H1 (cell line): ENCODE measurements at regions not wholly inside any gene's neighbourhood (a gene's known extent, or its start where the extent isn't known, plus 50 kb on each side); places are given as distances from the start of the nearest gene placed in this dataset.

Source experiments
- BRCA1 ChIP-seq: IDR thresholded peaks from 2 replicates; pipeline ENCODE4 v1.6.1; 2012; ENCODE audit warnings: low read depth, low read length, improper control_type of control experiment
- HDAC6 ChIP-seq: IDR thresholded peaks from one replicate; pipeline ENCODE4 v1.7.1; 2012; ENCODE audit warnings: low read depth, mild to moderate bottlenecking, inconsistent platforms, low read length, moderate library complexity
- SIN3A ChIP-seq, 2 experiments: IDR thresholded peaks in 1 of 2; conservative IDR thresholded peaks in 1 of 2; 2 replicates each; pipeline ENCODE4 v1.6.1; 2011 to 2012; ENCODE audit warnings: low read length in 2 of 2, improper control_type of control experiment in 1 of 2, low read depth in 1 of 2, mild to moderate bottlenecking in 1 of 2
- SUZ12 ChIP-seq: fragments of 200-600 bp; sonication (generic); IDR thresholded peaks from 2 replicates; pipeline ENCODE4 v1.6.1; 2012; ENCODE audit warnings: mild to moderate bottlenecking, inconsistent platforms, low read length, moderate library complexity, mixed read lengths
- TAF1 ChIP-seq: IDR thresholded peaks from 2 replicates; pipeline ENCODE4 v1.6.1; 2011; ENCODE audit warnings: mild to moderate bottlenecking, low read depth, low read length

DNA sequence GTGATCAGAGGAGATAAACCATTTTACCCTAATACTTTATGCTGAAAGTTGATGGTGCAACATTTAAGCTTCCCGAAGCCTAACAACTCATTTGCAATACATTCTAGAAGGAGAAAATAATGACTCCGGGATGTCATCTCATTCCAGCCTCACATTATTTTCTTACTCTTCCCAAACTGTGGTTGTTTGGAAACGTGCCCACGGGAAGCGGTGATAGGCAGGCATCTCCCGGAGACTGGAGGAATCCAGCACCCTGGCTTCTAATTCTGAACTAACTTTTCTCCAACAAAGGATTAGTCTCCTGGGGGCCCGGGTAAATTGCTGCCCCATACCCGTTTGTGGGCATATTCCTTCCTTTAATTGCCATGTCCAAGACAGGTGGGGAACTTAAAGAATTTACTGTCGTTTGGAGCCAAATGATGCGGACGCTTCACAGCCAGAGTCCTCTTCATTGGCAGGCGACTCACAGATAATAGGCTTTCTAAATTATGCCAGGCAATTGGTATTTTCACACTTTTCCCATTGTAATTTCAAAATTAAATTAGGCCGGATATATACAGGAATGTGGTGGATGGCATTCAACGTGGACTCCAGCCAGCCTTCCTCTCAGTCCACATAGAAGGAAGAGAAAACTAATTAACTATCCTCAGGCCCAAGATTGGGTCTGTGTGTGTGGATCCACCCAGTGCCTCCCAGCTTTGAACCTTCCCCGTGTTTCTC, 278.1 kb downstream of the AJAP1 start (continued):
- TF ChIP-seq TAF1 (no peak), BRCA1 (no peak), HDAC6 (no peak), SIN3A (conservative IDR thresholded peaks at IDR 0.05 in 1 of 2, IDR thresholded peaks at IDR 0.05 in 1 of 2; ENCODE audit: low read depth in 1 of 2, low read length in 2 of 2) (no peak), SUZ12 (no peak)
